DND-41 (cell line): ENCODE measurements at regions not wholly inside any gene's neighbourhood (a gene's known extent, or its start where the extent isn't known, plus 50 kb on each side); places are given as distances from the start of the nearest gene placed in this dataset.

Experiments
- CTCF ChIP-seq: IDR thresholded peaks from 2 replicates; pipeline ENCODE4 v1.5.1; 2012; ENCODE audit warnings: borderline replicate concordance, low read length, moderate library complexity, mild to moderate bottlenecking; ENCODE audit not compliant: poor library complexity, severe bottlenecking; ENCODE audit errors: extremely low read depth
- EZH2 ChIP-seq: IDR thresholded peaks from 3 replicates; pipeline ENCODE4 v1.6.1; 2012; ENCODE audit warnings: borderline replicate concordance, low read depth, mild to moderate bottlenecking, moderate library complexity, low read length, inconsistent platforms; ENCODE audit not compliant: severe bottlenecking

- TF ChIP-seq CTCF (no peak), EZH2 (no peak)
These were observed 149.8 kb upstream of the ANKRD55 start for GRCh38 chr5:56382896-56383295.
